Fibroblast of lung (primary cell): ENCODE measurements at regions not wholly inside any gene's neighbourhood (a gene's known extent, or its start where the extent isn't known, plus 50 kb on each side); places are given as distances from the start of the nearest gene placed in this dataset.

ENCODE experiments used
- EZH2 ChIP-seq: IDR thresholded peaks from 2 replicates; pipeline ENCODE4 v1.5.1; 2012; ENCODE audit warnings: low read length, control low read depth, mild to moderate bottlenecking; ENCODE audit errors: missing control alignments
- TF ChIP-seq, protein P1 (sequence below), 2 donors: IDR thresholded peaks in 1 of 2; conservative IDR thresholded peaks in 1 of 2; 1 replicate in 1 of 2; 2 replicates in 1 of 2; pipeline ENCODE4 v1.5.1; 2011 to 2012; ENCODE audit warnings: low read length in 2 of 2, control low read depth in 1 of 2, inconsistent platforms in 1 of 2, low read depth in 1 of 2, mild to moderate bottlenecking in 1 of 2

DNA sequence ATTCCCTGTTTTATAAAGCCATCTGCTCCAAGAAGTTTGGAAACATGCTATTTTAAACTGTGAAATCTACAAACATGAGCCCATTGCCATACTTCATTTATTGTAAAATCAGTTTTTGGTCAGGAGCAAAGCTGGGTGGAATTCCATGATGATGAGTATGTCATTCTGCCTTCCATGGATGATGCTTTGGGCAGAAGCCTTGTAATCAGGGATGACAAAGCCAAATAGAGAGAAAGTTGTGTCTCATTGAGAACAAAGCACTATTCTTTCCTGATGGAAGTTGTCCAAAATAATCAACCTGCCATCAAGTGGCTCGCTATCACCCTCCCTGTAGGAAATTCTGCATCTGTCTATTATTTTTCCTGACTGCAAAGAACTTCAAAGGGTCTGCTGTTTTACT, 313.0 kb upstream of the DEFB112 start:
- TF ChIP-seq, protein P1, sequence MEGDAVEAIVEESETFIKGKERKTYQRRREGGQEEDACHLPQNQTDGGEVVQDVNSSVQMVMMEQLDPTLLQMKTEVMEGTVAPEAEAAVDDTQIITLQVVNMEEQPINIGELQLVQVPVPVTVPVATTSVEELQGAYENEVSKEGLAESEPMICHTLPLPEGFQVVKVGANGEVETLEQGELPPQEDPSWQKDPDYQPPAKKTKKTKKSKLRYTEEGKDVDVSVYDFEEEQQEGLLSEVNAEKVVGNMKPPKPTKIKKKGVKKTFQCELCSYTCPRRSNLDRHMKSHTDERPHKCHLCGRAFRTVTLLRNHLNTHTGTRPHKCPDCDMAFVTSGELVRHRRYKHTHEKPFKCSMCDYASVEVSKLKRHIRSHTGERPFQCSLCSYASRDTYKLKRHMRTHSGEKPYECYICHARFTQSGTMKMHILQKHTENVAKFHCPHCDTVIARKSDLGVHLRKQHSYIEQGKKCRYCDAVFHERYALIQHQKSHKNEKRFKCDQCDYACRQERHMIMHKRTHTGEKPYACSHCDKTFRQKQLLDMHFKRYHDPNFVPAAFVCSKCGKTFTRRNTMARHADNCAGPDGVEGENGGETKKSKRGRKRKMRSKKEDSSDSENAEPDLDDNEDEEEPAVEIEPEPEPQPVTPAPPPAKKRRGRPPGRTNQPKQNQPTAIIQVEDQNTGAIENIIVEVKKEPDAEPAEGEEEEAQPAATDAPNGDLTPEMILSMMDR (conservative IDR thresholded peaks at IDR 0.05 in 1 of 2, IDR thresholded peaks at IDR 0.05 in 1 of 2; ENCODE audit: low read depth in 1 of 2, low read length in 2 of 2): no peak
- no peak for TF ChIP-seq EZH2
